ENCODE measurements at regions not wholly inside any gene's neighbourhood (a gene's known extent, or its start where the extent isn't known, plus 50 kb on each side); places are given as distances from the start of the nearest gene placed in this dataset.

- DNase-seq (ENCODE audit: low read depth in 3 of 3): no peak
These were observed 249.4 kb upstream of the TNC start for GRCh38 chr9:115367321-115367720.

GRCh38 chr9:115367780-115368525 is 250.0 kb upstream of the TNC start:
- DNase-seq (ENCODE audit: low read depth in 3 of 3): no peak

- DNase-seq (ENCODE audit: low read depth in 3 of 3): no peak
These were observed 251.5 kb upstream of the TNC start for GRCh38 chr9:115369322-115369957.

- no peak for DNase-seq (ENCODE audit: low read depth in 3 of 3)
These were observed 255.2 kb upstream of the TNC start for GRCh38 chr9:115373000-115373709.

GRCh38 chr9:115373710-115374045 is 255.7 kb upstream of the TNC start:
- no peak for DNase-seq (ENCODE audit: low read depth in 3 of 3)

- DNase-seq (ENCODE audit: low read depth in 3 of 3): no peak
These were observed 256.8 kb upstream of the TNC start for GRCh38 chr9:115374724-115375268.

- DNase-seq (ENCODE audit: low read depth in 3 of 3): no peak
These were observed 260.3 kb upstream of the TNC start for GRCh38 chr9:115378241-115378640.

- DNase-seq (ENCODE audit: low read depth in 3 of 3): no peak
These were observed 260.8 kb upstream of the TNC start for GRCh38 chr9:115378758-115379157.

GRCh38 chr9:115379719-115380118 is 261.8 kb upstream of the TNC start:
- no peak for DNase-seq (ENCODE audit: low read depth in 3 of 3)

- DNase-seq (ENCODE audit: low read depth in 3 of 3): no peak
These were observed 264.9 kb upstream of the TNC start for GRCh38 chr9:115382865-115383264.

GRCh38 chr9:115385383-115386122 is 267.6 kb upstream of the TNC start:
- DNase-seq (ENCODE audit: low read depth in 3 of 3): no peak

- DNase-seq (ENCODE audit: low read depth in 3 of 3): no peak
These were observed 269.2 kb upstream of the TNC start for GRCh38 chr9:115386963-115387770.

GRCh38 chr9:115391168-115391825 is 273.3 kb upstream of the TNC start:
- no peak for DNase-seq (ENCODE audit: low read depth in 3 of 3)

- DNase-seq (ENCODE audit: low read depth in 3 of 3): no peak
These were observed 276.2 kb upstream of the TNC start for GRCh38 chr9:115393976-115394775.

GRCh38 chr9:115395511-115396021 is 277.6 kb upstream of the TNC start:
- DNase-seq (ENCODE audit: low read depth in 3 of 3): no peak

GRCh38 chr9:115396071-115396529 is 278.1 kb upstream of the TNC start:
- DNase-seq (ENCODE audit: low read depth in 3 of 3): no peak

- no peak for DNase-seq (ENCODE audit: low read depth in 3 of 3)
These were observed 279.8 kb upstream of the TNC start for GRCh38 chr9:115397591-115398312.

- no peak for DNase-seq (ENCODE audit: low read depth in 3 of 3)
These were observed 280.3 kb upstream of the TNC start for GRCh38 chr9:115398313-115398650.

- no peak for DNase-seq (ENCODE audit: low read depth in 3 of 3)
These were observed 281.0 kb upstream of the TNC start for GRCh38 chr9:115398996-115399395.
